OCI-LY1 (cell line): ENCODE measurements at regions not wholly inside any gene's neighbourhood (a gene's known extent, or its start where the extent isn't known, plus 50 kb on each side); places are given as distances from the start of the nearest gene placed in this dataset.

Experiments used
- H2AFZ ChIP-seq: fragments of 200-600 bp; sonication (generic), shearing (Covaris generic); 2 replicates; pipeline ENCODE4 v1.6.0; 2014; ENCODE audit warnings: antibody characterized with exemption, mild to moderate bottlenecking, low read length
- H3F3A ChIP-seq: fragments of 200-600 bp; sonication (generic), shearing (Covaris generic); 2 replicates; pipeline ENCODE4 v1.6.0; 2014; ENCODE audit warnings: mild to moderate bottlenecking, antibody characterized with exemption, low read length, moderate library complexity; ENCODE audit not compliant: insufficient read depth
- H3K27ac ChIP-seq: fragments of 200-600 bp; sonication (generic); 2 replicates; pipeline ENCODE4 v1.5.1; 2014; ENCODE audit warnings: low read length, mixed run types, mild to moderate bottlenecking, low read depth; ENCODE audit not compliant: poor library complexity, severe bottlenecking
- H3K27me3 ChIP-seq: fragments of 200-600 bp; sonication (generic); 2 replicates; pipeline ENCODE4 v1.6.0; 2014; ENCODE audit warnings: antibody characterized with exemption, mild to moderate bottlenecking, low read length, moderate library complexity; ENCODE audit not compliant: insufficient read depth
- H3K36me3 ChIP-seq: fragments of 200-600 bp; sonication (generic); 2 replicates; pipeline ENCODE4 v1.6.1; 2014; ENCODE audit warnings: mild to moderate bottlenecking, antibody characterized with exemption, low read length, moderate library complexity, mixed read lengths; ENCODE audit not compliant: insufficient read depth
- H3K4me1 ChIP-seq: fragments of 200-600 bp; sonication (generic); 2 replicates; pipeline ENCODE4 v1.5.1; 2014; ENCODE audit warnings: mild to moderate bottlenecking, low read length, moderate library complexity; ENCODE audit not compliant: insufficient read depth, severe bottlenecking
- H3K4me2 ChIP-seq: fragments of 200-600 bp; sonication (generic), shearing (Covaris generic); 2 replicates; pipeline ENCODE4 v1.6.1; 2014; ENCODE audit warnings: low read length
- H3K4me3 ChIP-seq: fragments of 200-600 bp; sonication (generic); 2 replicates; pipeline ENCODE4 v1.5.1; 2014; ENCODE audit warnings: low read length, low read depth, mild to moderate bottlenecking, mixed read lengths; ENCODE audit not compliant: poor library complexity, severe bottlenecking
- H3K79me2 ChIP-seq: fragments of 200-600 bp; shearing (Covaris generic); 2 replicates; pipeline ENCODE4 v1.6.1; 2016; ENCODE audit warnings: mixed run types, low read length, mixed read lengths; ENCODE audit not compliant: insufficient read depth
- H3K9ac ChIP-seq: fragments of 200-600 bp; sonication (generic), shearing (Covaris generic); 2 replicates; pipeline ENCODE4 v1.6.1; 2014; ENCODE audit warnings: mild to moderate bottlenecking, low read length, mixed read lengths
- H3K9me2 ChIP-seq: fragments of 200-600 bp; sonication (generic), shearing (Covaris generic); 2 replicates; pipeline ENCODE4 v1.6.1; 2014; ENCODE audit warnings: low read depth, mild to moderate bottlenecking, low read length, mixed read lengths
- H3K9me3 ChIP-seq: fragments of 200-600 bp; shearing (Covaris generic); 2 replicates; pipeline ENCODE4 v1.6.1; 2014; ENCODE audit warnings: low read length, mixed read lengths
- H4K20me1 ChIP-seq: fragments of 200-600 bp; sonication (generic), shearing (Covaris generic); 2 replicates; pipeline ENCODE4 v1.6.0; 2016; ENCODE audit warnings: mild to moderate bottlenecking, low read length; ENCODE audit not compliant: insufficient read depth
- CTCF ChIP-seq: fragments of 200-600 bp; sonication (generic), shearing (Covaris generic); IDR thresholded peaks from 2 replicates; pipeline ENCODE4 v1.5.1; 2017; ENCODE audit warnings: mild to moderate bottlenecking, antibody characterized with exemption, low read length, moderate library complexity, mixed read lengths
- EZH2 ChIP-seq: fragments of 200-600 bp; sonication (generic), shearing (Covaris generic); IDR thresholded peaks from 2 replicates; pipeline ENCODE4 v1.8.0; 2017; ENCODE audit warnings: borderline replicate concordance, mixed run types, mild to moderate bottlenecking, antibody characterized with exemption, low read length, moderate library complexity, mixed read lengths

- Histone ChIP-seq H3K4me2 (no peak overlapping the region), H3K27ac (no peak overlapping the region), H3K4me3 (no peak overlapping the region), H3F3A (no peaks in the 10 kb centered on the region), H3K79me2 (no peaks in the 10 kb centered on the region), H3K27me3 (no peaks in the 10 kb centered on the region), H3K9ac (no peak overlapping the region), H4K20me1 (no peaks in the 10 kb centered on the region), H3K9me2 (no peaks in the 10 kb centered on the region), H3K36me3 (no peaks in the 10 kb centered on the region), H2AFZ (no peak overlapping the region), H3K4me1 (no peaks in the 10 kb centered on the region), H3K9me3 (no peaks in the 10 kb centered on the region)
- TF ChIP-seq EZH2 = no peak
- TF ChIP-seq CTCF = no peak
Observed at GRCh38 chr2:216916956-216917650, 57.2 kb upstream of the TNP1 start.

GRCh38 chr2:216915557-216916150, 55.8 kb upstream of the TNP1 start:
- H3F3A ChIP-seq = no peaks in the 10 kb centered on the region
- H4K20me1 ChIP-seq = no peaks in the 10 kb centered on the region
- no peaks in the 10 kb centered on the region for H3K4me1 ChIP-seq
- H2AFZ ChIP-seq = no peak overlapping the region
- H3K27me3 ChIP-seq = no peaks in the 10 kb centered on the region
- no peaks in the 10 kb centered on the region for H3K79me2 ChIP-seq
- no peak for TF ChIP-seq EZH2
- no peak for TF ChIP-seq CTCF
- no peak overlapping the region for H3K4me2 ChIP-seq
- no peak overlapping the region for H3K4me3 ChIP-seq
- H3K36me3 ChIP-seq = no peaks in the 10 kb centered on the region
- no peak overlapping the region for H3K9ac ChIP-seq
- no peaks in the 10 kb centered on the region for H3K9me3 ChIP-seq
- no peaks in the 10 kb centered on the region for H3K9me2 ChIP-seq
- no peak overlapping the region for H3K27ac ChIP-seq

- Histone ChIP-seq H3K4me1 (no peaks in the 10 kb centered on the region), H3F3A (no peaks in the 10 kb centered on the region), H3K36me3 (no peaks in the 10 kb centered on the region), H4K20me1 (no peaks in the 10 kb centered on the region), H3K79me2 (no peaks in the 10 kb centered on the region), H3K27me3 (no peaks in the 10 kb centered on the region), H3K4me2 (no peak overlapping the region), H3K4me3 (no peak overlapping the region), H3K9me3 (no peaks in the 10 kb centered on the region), H3K9me2 (no peaks in the 10 kb centered on the region), H3K9ac (no peak overlapping the region), H3K27ac (no peak overlapping the region), H2AFZ (no peak overlapping the region)
- no peak for TF ChIP-seq EZH2
- TF ChIP-seq CTCF = no peak
Observed at GRCh38 chr2:216914491-216914890, 54.6 kb upstream of the TNP1 start.
